DND-41 (cell line): ENCODE measurements at regions not wholly inside any gene's neighbourhood (a gene's known extent, or its start where the extent isn't known, plus 50 kb on each side); places are given as distances from the start of the nearest gene placed in this dataset.

Experiments used
- CTCF ChIP-seq: IDR thresholded peaks from 2 replicates; pipeline ENCODE4 v1.5.1; 2012; ENCODE audit warnings: borderline replicate concordance, low read length, moderate library complexity, mild to moderate bottlenecking; ENCODE audit not compliant: poor library complexity, severe bottlenecking; ENCODE audit errors: extremely low read depth
- EZH2 ChIP-seq: IDR thresholded peaks from 3 replicates; pipeline ENCODE4 v1.6.1; 2012; ENCODE audit warnings: borderline replicate concordance, low read depth, mild to moderate bottlenecking, moderate library complexity, low read length, inconsistent platforms; ENCODE audit not compliant: severe bottlenecking

- TF ChIP-seq CTCF (no peak), EZH2 (no peak)
Observed at GRCh38 chr18:42437646-42438045, 482.6 kb downstream of the PIK3C3 start.
